Caco-2 (cell line): ENCODE measurements at regions not wholly inside any gene's neighbourhood (a gene's known extent, or its start where the extent isn't known, plus 50 kb on each side); places are given as distances from the start of the nearest gene placed in this dataset.

Source experiments
- BruUV-seq: library from RNA; stranded (reverse); fragments of 400-500 nt; replicated peaks from 2 replicates; lab custom pipeline; 2021; lab: Mats Ljungman, UMichigan
- CTCF ChIA-PET: fragments of 300-600 bp; sonication (Branson Sonifier 250); formaldehyde crosslinking; loops from one replicate; lab custom pipeline; 2022; ENCODE audit warnings: antibody characterized with exemption; lab: Charles Lee
- POLR2A ChIA-PET: fragments of 300-600 bp; sonication (Branson Sonifier 250); formaldehyde crosslinking; loops from one replicate; lab custom pipeline; 2022; ENCODE audit warnings: antibody characterized with exemption; lab: Charles Lee
- DNase-seq, 2 experiments: peaks; one replicate each; pipeline versions ENCODE4 v3.0.0 to v3.0.0-alpha.2; 2020 to 2022
- H3K27me3 ChIP-seq: replicated peaks from 2 replicates; pipeline ENCODE4 v1.6.0; 2011; ENCODE audit warnings: low read length; ENCODE audit not compliant: control insufficient read depth, insufficient read depth
- H3K36me3 ChIP-seq: 2 replicates; pipeline ENCODE4 v1.5.1; 2011; ENCODE audit warnings: low read length; ENCODE audit not compliant: control insufficient read depth, insufficient read depth
- H3K4me1 ChIP-seq: fragments of 250-450 bp; sonication (Bioruptor Pico); 2 replicates; pipeline ENCODE4 v1.5.1; 2020; ENCODE audit warnings: mild to moderate bottlenecking
- H3K4me3 ChIP-seq: 2 replicates; pipeline ENCODE4 v1.5.1; 2011; ENCODE audit warnings: low read depth, mild to moderate bottlenecking, control low read depth, low read length
- H3K9me3 ChIP-seq: fragments of 250-450 bp; sonication (Bioruptor Pico); 2 replicates; pipeline ENCODE4 v1.5.1; 2020; ENCODE audit warnings: mild to moderate bottlenecking, moderate library complexity
- H3K27ac Mint-ChIP-seq: one replicate; pipeline ENCODE4 v1.8.0; 2022; ENCODE audit warnings: mixed read lengths; ENCODE audit not compliant: unreplicated experiment
- H3K27me3 Mint-ChIP-seq: one replicate; pipeline ENCODE4 v1.8.0; 2022; ENCODE audit warnings: mixed read lengths; ENCODE audit not compliant: insufficient read depth, unreplicated experiment
- H3K36me3 Mint-ChIP-seq: one replicate; pipeline ENCODE4 v1.8.0; 2022; ENCODE audit warnings: mild to moderate bottlenecking, mixed read lengths; ENCODE audit not compliant: insufficient read depth, unreplicated experiment
- H3K4me1 Mint-ChIP-seq: one replicate; pipeline ENCODE4 v1.8.0; 2022; ENCODE audit warnings: low read depth, mixed read lengths; ENCODE audit not compliant: unreplicated experiment
- H3K4me3 Mint-ChIP-seq: one replicate; pipeline ENCODE4 v1.8.0; 2022; ENCODE audit warnings: mild to moderate bottlenecking, moderate library complexity, mixed read lengths; ENCODE audit not compliant: unreplicated experiment
- H3K9me3 Mint-ChIP-seq: one replicate; pipeline ENCODE4 v1.8.0; 2022; ENCODE audit warnings: mixed read lengths; ENCODE audit not compliant: unreplicated experiment
- intact Hi-C: fragments of 100-400 bp; cut with micrococcal nuclease; formaldehyde crosslinking; loops from one replicate; pipeline ENCODE4 v1.10.0; 2022; ENCODE audit not compliant: unreplicated experiment
- TF ChIP-seq, protein P1 (sequence below), 2 experiments: fragments of 200-600 bp in 1 of 2; IDR thresholded peaks; 1 replicate in 1 of 2; 2 replicates in 1 of 2; pipeline versions ENCODE4 v1.5.1 to v1.8.0; 2011 to 2022; ENCODE audit warnings: antibody characterized with exemption in 1 of 2, control low read depth in 1 of 2, inconsistent platforms in 1 of 2, low read depth in 1 of 2, low read length in 1 of 2, mild to moderate bottlenecking in 1 of 2, moderate library complexity in 1 of 2; ENCODE audit not compliant: insufficient read depth in 1 of 2, severe bottlenecking in 1 of 2, unreplicated experiment in 1 of 2

DNA sequence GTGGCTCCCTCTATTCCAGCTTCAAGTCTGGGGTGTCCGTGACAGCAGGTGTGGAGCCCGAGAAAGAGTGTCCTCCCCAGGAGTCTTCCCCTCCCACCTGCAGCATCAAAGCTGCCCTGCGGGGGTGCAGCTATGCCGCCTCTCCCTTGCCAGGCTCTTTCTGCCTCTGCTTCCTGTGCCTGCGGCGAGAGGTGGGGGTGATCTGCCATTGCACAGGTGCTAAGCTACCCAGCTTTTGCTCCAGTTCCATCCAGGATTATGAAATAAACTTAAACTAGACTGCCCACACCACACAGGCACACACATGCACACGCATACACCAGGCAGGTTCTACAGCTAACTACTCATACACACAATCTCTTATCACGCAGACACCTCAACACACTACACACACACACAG, 104.7 kb upstream of the CLDN10 start:
- POLR2A ChIA-PET, result no interaction called here
- no peaks in the 10 kb centered on the region for H3K9me3 ChIP-seq
- no peaks in the 10 kb centered on the region for H3K36me3 ChIP-seq
- no peaks in the 10 kb centered on the region for H3K9me3 Mint-ChIP-seq
- H3K4me3 ChIP-seq, result no peak overlapping the region
- no peak overlapping the region for H3K27ac Mint-ChIP-seq
- no peak overlapping the region for H3K4me3 Mint-ChIP-seq
- TF ChIP-seq, protein P1, sequence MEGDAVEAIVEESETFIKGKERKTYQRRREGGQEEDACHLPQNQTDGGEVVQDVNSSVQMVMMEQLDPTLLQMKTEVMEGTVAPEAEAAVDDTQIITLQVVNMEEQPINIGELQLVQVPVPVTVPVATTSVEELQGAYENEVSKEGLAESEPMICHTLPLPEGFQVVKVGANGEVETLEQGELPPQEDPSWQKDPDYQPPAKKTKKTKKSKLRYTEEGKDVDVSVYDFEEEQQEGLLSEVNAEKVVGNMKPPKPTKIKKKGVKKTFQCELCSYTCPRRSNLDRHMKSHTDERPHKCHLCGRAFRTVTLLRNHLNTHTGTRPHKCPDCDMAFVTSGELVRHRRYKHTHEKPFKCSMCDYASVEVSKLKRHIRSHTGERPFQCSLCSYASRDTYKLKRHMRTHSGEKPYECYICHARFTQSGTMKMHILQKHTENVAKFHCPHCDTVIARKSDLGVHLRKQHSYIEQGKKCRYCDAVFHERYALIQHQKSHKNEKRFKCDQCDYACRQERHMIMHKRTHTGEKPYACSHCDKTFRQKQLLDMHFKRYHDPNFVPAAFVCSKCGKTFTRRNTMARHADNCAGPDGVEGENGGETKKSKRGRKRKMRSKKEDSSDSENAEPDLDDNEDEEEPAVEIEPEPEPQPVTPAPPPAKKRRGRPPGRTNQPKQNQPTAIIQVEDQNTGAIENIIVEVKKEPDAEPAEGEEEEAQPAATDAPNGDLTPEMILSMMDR (IDR thresholded peaks at IDR 0.05; ENCODE audit: insufficient read depth in 1 of 2, low read depth in 1 of 2, low read length in 1 of 2, severe bottlenecking in 1 of 2, unreplicated experiment in 1 of 2), result no peak
- CTCF ChIA-PET, result interaction anchor here (1.1 kb wide), 1 partner anchor 43 kb away, joined by 3 read pairs; no protein-coding TSS in a partner anchor
- no peaks in the 10 kb centered on the region; the same call in none of the 2 replicates for H3K27me3 ChIP-seq
- H3K27me3 Mint-ChIP-seq, result peaks cover 15% of the 10 kb centered on the region
- no TSS peak for BruUV-seq
- DNase-seq, result no peak
- intact Hi-C loops, result no loop called here
- peaks cover 12% of the 10 kb centered on the region for H3K4me1 Mint-ChIP-seq
- no peaks in the 10 kb centered on the region for H3K36me3 Mint-ChIP-seq
- no peaks in the 10 kb centered on the region for H3K4me1 ChIP-seq

DNA sequence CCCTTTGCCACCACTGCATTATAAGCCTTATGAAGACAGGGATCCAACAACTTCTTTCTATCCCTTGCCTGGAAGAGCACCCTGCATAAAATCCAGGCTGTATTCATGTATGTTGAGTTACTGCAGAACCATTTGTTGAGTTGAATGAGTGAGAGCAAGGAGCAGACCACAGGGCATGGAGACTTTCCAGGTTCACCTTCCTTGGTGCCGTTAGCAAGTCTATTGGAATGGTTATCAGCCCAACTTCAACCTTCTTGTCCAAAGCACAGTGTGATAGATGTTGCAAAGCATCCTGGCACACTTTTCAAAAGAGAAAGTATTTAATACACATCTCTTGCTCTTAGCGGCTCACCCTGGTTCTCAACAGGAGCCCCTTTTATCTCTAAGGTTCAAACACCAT, 100.9 kb upstream of the CLDN10 start:
- ChIA-PET POLR2A (no interaction called here), CTCF (no interaction called here)
- intact Hi-C loops, result no loop called here
- no peaks in the 10 kb centered on the region for H3K9me3 ChIP-seq
- no peaks in the 10 kb centered on the region; the same call in 1 of the 2 replicates for H3K27me3 ChIP-seq
- H3K4me3 Mint-ChIP-seq, result no peak overlapping the region
- BruUV-seq, result no TSS peak
- TF ChIP-seq, protein P1 (IDR thresholded peaks at IDR 0.05; ENCODE audit: insufficient read depth in 1 of 2, low read depth in 1 of 2, low read length in 1 of 2, severe bottlenecking in 1 of 2, unreplicated experiment in 1 of 2), result no peak
- peaks cover 15% of the 10 kb centered on the region for H3K27me3 Mint-ChIP-seq
- H3K36me3 ChIP-seq, result no peaks in the 10 kb centered on the region
- no peak overlapping the region for H3K27ac Mint-ChIP-seq
- H3K4me1 ChIP-seq, result no peaks in the 10 kb centered on the region
- peaks cover 12% of the 10 kb centered on the region for H3K4me1 Mint-ChIP-seq
- no peak for DNase-seq
- no peak overlapping the region for H3K4me3 ChIP-seq
- no peaks in the 10 kb centered on the region for H3K36me3 Mint-ChIP-seq
- no peaks in the 10 kb centered on the region for H3K9me3 Mint-ChIP-seq

DNA sequence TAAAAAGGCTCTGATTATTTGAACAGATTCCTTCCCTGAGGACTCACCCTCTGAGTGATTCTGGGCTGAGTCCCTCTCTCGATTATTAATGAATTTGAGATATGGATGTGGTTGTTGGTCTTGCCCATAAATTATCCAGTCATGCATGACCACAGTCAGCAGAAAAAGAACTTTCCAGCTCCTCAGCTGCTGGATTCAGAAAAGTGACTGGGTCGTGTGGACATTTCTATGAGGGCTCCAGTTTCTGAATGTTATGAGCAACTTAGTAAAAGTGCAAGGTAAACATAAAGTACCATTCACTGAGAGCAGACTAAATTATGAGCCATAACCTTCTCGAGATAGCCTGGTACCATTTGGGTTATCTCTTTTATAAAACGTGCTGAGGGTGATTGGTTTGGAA, 100.1 kb upstream of the CLDN10 start:
- H3K4me1 ChIP-seq, result no peaks in the 10 kb centered on the region
- CTCF ChIA-PET, result no interaction called here
- no peak for DNase-seq

More for the DNA sequence above, 100.1 kb upstream of the CLDN10 start:
- H3K27me3 ChIP-seq, result no peaks in the 10 kb centered on the region; the same call in 1 of the 2 replicates
- Mint-ChIP-seq H3K4me1 (peaks cover 12% of the 10 kb centered on the region), H3K4me3 (no peak overlapping the region), H3K27ac (no peak overlapping the region), H3K27me3 (peaks cover 10% of the 10 kb centered on the region), H3K9me3 (no peaks in the 10 kb centered on the region), H3K36me3 (no peaks in the 10 kb centered on the region)
- H3K4me3 ChIP-seq, result no peak overlapping the region
- intact Hi-C loops, result no loop called here
- H3K9me3 ChIP-seq, result no peaks in the 10 kb centered on the region
- no peaks in the 10 kb centered on the region for H3K36me3 ChIP-seq
- TF ChIP-seq, protein P1 (IDR thresholded peaks at IDR 0.05; ENCODE audit: insufficient read depth in 1 of 2, low read depth in 1 of 2, low read length in 1 of 2, severe bottlenecking in 1 of 2, unreplicated experiment in 1 of 2), result no peak
- no TSS peak for BruUV-seq
- POLR2A ChIA-PET, result no interaction called here
